ENCODE measurements at regions not wholly inside any gene's neighbourhood (a gene's known extent, or its start where the extent isn't known, plus 50 kb on each side); places are given as distances from the start of the nearest gene placed in this dataset.

- DNase-seq = no peak
Observed at GRCh38 chr2:241924069-241924908, 54.8 kb downstream of the RTP5 start.

GRCh38 chr2:241924909-241925250, 55.4 kb downstream of the RTP5 start:
- DNase-seq = no peak

GRCh38 chr2:241925277-241925676, 55.7 kb downstream of the RTP5 start:
- DNase-seq = no peak

GRCh38 chr2:241925821-241926441, 56.4 kb downstream of the RTP5 start:
- DNase-seq = no peak

GRCh38 chr2:241926541-241927311, 57.2 kb downstream of the RTP5 start:
- DNase-seq = no peak

- DNase-seq = no peak
Observed at GRCh38 chr2:241929551-241930490, 60.3 kb downstream of the RTP5 start.

GRCh38 chr2:241931084-241931975, 61.8 kb downstream of the RTP5 start:
- no peak for DNase-seq

GRCh38 chr2:241931976-241932898, 62.7 kb downstream of the RTP5 start:
- DNase-seq = no peak

GRCh38 chr2:241932899-241933178, 63.3 kb downstream of the RTP5 start:
- no peak for DNase-seq

GRCh38 chr2:241933179-241933911, 63.8 kb downstream of the RTP5 start:
- DNase-seq = no peak

- DNase-seq = no peak
Observed at GRCh38 chr2:241935314-241935713, 65.8 kb downstream of the RTP5 start.

GRCh38 chr2:241935774-241936173, 66.2 kb downstream of the RTP5 start:
- DNase-seq = no peak

- no peak for DNase-seq
Observed at GRCh38 chr2:241936457-241937133, 67.1 kb downstream of the RTP5 start.

GRCh38 chr2:241937297-241937696, 67.8 kb downstream of the RTP5 start:
- no peak for DNase-seq

GRCh38 chr2:241939541-241939940, 70.0 kb downstream of the RTP5 start:
- no peak for DNase-seq

GRCh38 chr2:241940329-241940728, 70.8 kb downstream of the RTP5 start:
- DNase-seq = no peak

- no peak for DNase-seq
Observed at GRCh38 chr2:241941691-241942301, 72.3 kb downstream of the RTP5 start.

GRCh38 chr2:241942416-241943208, 73.1 kb downstream of the RTP5 start:
- no peak for DNase-seq

Data from CD4-positive, alpha-beta T cell treated with Interleukin-12 subunit alpha and Interleukin-12 subunit beta, for 1 hour (primary cell).